Cardiac muscle cell (in vitro differentiated cells and primary cell): ENCODE measurements at regions not wholly inside any gene's neighbourhood (a gene's known extent, or its start where the extent isn't known, plus 50 kb on each side); places are given as distances from the start of the nearest gene placed in this dataset.

Source experiments
- DNase-seq, 2 donors: peaks; one replicate each; pipeline versions ENCODE4 v3.0.0 to v3.0.0-alpha.2; 2010 to 2017; ENCODE audit warnings: low read depth in 1 of 2, low spot score in 1 of 2
- H3K27ac ChIP-seq: fragments of 200-600 bp; sonication (generic); 2 replicates; pipeline ENCODE4 v1.5.1; 2016
- H3K27me3 ChIP-seq: fragments of 200-600 bp; sonication (generic); 2 replicates; pipeline ENCODE4 v1.6.0; 2016; ENCODE audit warnings: control low read depth
- H3K36me3 ChIP-seq: fragments of 200-600 bp; sonication (generic); 2 replicates; pipeline ENCODE4 v1.5.1; 2016; ENCODE audit warnings: control low read depth
- H3K4me1 ChIP-seq: fragments of 200-600 bp; sonication (generic); 2 replicates; pipeline ENCODE4 v1.8.1; 2017; ENCODE audit warnings: low read depth, mild to moderate bottlenecking, mixed run types
- H3K4me3 ChIP-seq: fragments of 200-600 bp; sonication (generic); 2 replicates; pipeline ENCODE4 v1.5.1; 2016; ENCODE audit warnings: mild to moderate bottlenecking
- H3K9me3 ChIP-seq: fragments of 200-600 bp; sonication (generic); 2 replicates; pipeline ENCODE4 v1.5.1; 2017; ENCODE audit warnings: low read depth, mild to moderate bottlenecking, control low read depth
- TF ChIP-seq, protein P1 (sequence below): IDR thresholded peaks from 2 replicates; pipeline ENCODE4 v1.5.1; 2012; ENCODE audit warnings: low read depth, mild to moderate bottlenecking, low read length

GRCh38 chr6:141349710-141350109 lies 783.0 kb upstream of the GJE1 start:
- no peak for DNase-seq
- TF ChIP-seq, protein P1, sequence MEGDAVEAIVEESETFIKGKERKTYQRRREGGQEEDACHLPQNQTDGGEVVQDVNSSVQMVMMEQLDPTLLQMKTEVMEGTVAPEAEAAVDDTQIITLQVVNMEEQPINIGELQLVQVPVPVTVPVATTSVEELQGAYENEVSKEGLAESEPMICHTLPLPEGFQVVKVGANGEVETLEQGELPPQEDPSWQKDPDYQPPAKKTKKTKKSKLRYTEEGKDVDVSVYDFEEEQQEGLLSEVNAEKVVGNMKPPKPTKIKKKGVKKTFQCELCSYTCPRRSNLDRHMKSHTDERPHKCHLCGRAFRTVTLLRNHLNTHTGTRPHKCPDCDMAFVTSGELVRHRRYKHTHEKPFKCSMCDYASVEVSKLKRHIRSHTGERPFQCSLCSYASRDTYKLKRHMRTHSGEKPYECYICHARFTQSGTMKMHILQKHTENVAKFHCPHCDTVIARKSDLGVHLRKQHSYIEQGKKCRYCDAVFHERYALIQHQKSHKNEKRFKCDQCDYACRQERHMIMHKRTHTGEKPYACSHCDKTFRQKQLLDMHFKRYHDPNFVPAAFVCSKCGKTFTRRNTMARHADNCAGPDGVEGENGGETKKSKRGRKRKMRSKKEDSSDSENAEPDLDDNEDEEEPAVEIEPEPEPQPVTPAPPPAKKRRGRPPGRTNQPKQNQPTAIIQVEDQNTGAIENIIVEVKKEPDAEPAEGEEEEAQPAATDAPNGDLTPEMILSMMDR, result no peak
- H3K9me3 ChIP-seq, result no peaks in the 10 kb centered on the region

GRCh38 chr6:141347906-141348492 lies 784.7 kb upstream of the GJE1 start:
- DNase-seq, result no peak
- Histone ChIP-seq H3K36me3 (no peaks in the 10 kb centered on the region), H3K4me3 (no peak overlapping the region), H3K9me3 (no peaks in the 10 kb centered on the region), H3K27me3 (no peaks in the 10 kb centered on the region), H3K27ac (no peak overlapping the region), H3K4me1 (no peaks in the 10 kb centered on the region)
- TF ChIP-seq, protein P1, result no peak

More at GRCh38 chr6:141349710-141350109, 783.0 kb upstream of the GJE1 start:
- no peaks in the 10 kb centered on the region for H3K27me3 ChIP-seq
- H3K36me3 ChIP-seq, result no peaks in the 10 kb centered on the region
- no peaks in the 10 kb centered on the region for H3K4me1 ChIP-seq
- H3K4me3 ChIP-seq, result no peak overlapping the region
- no peak overlapping the region for H3K27ac ChIP-seq

GRCh38 chr6:141347086-141347485 lies 785.6 kb upstream of the GJE1 start:
- no peaks in the 10 kb centered on the region for H3K27me3 ChIP-seq
- H3K36me3 ChIP-seq, result no peaks in the 10 kb centered on the region
- DNase-seq, result peak in 1 of 2 donors; percentile 40
- no peak overlapping the region for H3K27ac ChIP-seq
- TF ChIP-seq, protein P1, result no peak
- no peak overlapping the region for H3K4me3 ChIP-seq
- no peaks in the 10 kb centered on the region for H3K9me3 ChIP-seq
- no peaks in the 10 kb centered on the region for H3K4me1 ChIP-seq

DNA sequence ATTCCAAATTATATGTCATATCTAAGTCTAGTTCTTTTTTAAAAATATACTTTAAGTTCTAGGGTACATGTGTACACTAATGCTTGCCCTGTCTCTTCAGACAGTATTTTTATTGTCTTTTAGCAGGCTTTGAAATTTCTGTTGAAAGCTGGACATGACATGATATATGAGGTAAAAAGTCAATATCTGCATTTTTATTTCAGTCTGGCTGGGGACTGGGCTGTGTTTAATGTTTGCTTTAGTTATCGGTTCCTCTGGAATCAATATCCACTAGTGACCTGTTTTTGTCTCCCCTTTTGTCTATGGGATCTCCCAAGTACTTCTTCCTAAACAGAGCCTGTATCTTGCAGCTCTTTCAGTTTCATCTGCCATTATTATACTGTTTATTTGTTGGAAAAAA lies 786.2 kb upstream of the GJE1 start:
- Histone ChIP-seq H3K36me3 (no peaks in the 10 kb centered on the region), H3K27me3 (no peaks in the 10 kb centered on the region), H3K9me3 (no peaks in the 10 kb centered on the region), H3K27ac (no peak overlapping the region), H3K4me3 (no peak overlapping the region), H3K4me1 (no peaks in the 10 kb centered on the region)
- TF ChIP-seq, protein P1, result no peak
- no peak for DNase-seq

DNA sequence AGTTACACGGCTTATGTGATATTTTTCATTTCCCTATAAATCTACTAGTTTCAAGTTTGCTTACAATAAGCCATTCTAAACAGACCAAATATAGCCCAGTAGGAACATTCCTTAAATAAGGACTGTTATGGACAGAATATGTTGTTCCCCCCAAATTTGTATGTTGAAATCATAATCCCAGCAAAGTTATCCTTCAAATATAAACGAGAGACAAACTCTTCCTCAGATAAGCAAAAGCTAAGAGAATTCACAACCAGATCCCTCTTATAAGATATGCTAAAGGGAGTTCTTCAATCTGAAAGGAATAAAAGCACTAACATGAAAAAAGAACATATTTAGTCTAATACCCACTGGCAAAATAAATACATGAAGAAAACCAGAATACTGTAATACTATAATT lies 795.5 kb upstream of the GJE1 start:
- H3K27ac ChIP-seq, result no peak overlapping the region

More for the DNA sequence above, 795.5 kb upstream of the GJE1 start:
- Histone ChIP-seq H3K36me3 (no peaks in the 10 kb centered on the region), H3K4me1 (no peaks in the 10 kb centered on the region), H3K4me3 (no peak overlapping the region), H3K9me3 (no peaks in the 10 kb centered on the region), H3K27me3 (no peaks in the 10 kb centered on the region)
- TF ChIP-seq, protein P1, result no peak
- DNase-seq, result no peak
